Common myeloid progenitor, CD34-positive (primary cell): ENCODE measurements at regions not wholly inside any gene's neighbourhood (a gene's known extent, or its start where the extent isn't known, plus 50 kb on each side); places are given as distances from the start of the nearest gene placed in this dataset.

Source experiments
- CTCF ChIA-PET: fragments of 350-600 bp; sonication (Branson Sonifier 250); formaldehyde crosslinking; loops from one replicate; lab custom pipeline; 2021; ENCODE audit warnings: antibody characterized with exemption; lab: Charles Lee
- POLR2A ChIA-PET: fragments of 350-600 bp; sonication (Branson Sonifier 250); formaldehyde crosslinking; loops from one replicate; lab custom pipeline; 2021; ENCODE audit warnings: antibody characterized with exemption; lab: Charles Lee
- DNase-seq, 3 donors: peaks; one replicate each; pipeline versions ENCODE4 v3.0.0 to v3.0.0-alpha.2; 2013
- H3K27ac ChIP-seq, 2 experiments: 1 replicate in 1 of 2; 2 replicates in 1 of 2; pipeline ENCODE4 v1.7.0; 2013; ENCODE audit warnings: inconsistent platforms in 2 of 2, low read length in 2 of 2, mild to moderate bottlenecking in 2 of 2, low read depth in 1 of 2, moderate library complexity in 1 of 2; ENCODE audit not compliant: severe bottlenecking in 2 of 2, insufficient read depth in 1 of 2, poor library complexity in 1 of 2
- H3K27me3 ChIP-seq, 5 experiments: replicated peaks in 2 of 5; 1 replicate in 3 of 5; 2 replicates in 2 of 5; pipeline versions ENCODE4 v1.6.1 to v1.7.0; 2013; ENCODE audit warnings: low read length in 4 of 5, mild to moderate bottlenecking in 2 of 5, moderate library complexity in 2 of 5, inconsistent platforms in 1 of 5; ENCODE audit not compliant: insufficient read depth in 5 of 5, control insufficient read depth in 4 of 5
- H3K36me3 ChIP-seq, 4 experiments: 1 replicate in 2 of 4; 2 replicates in 2 of 4; pipeline versions ENCODE4 v1.6.1 to v1.7.0; 2013; ENCODE audit warnings: low read length in 3 of 4, control low read depth in 1 of 4, mild to moderate bottlenecking in 1 of 4; ENCODE audit not compliant: control insufficient read depth in 4 of 4, insufficient read depth in 4 of 4
- H3K4me1 ChIP-seq, 4 experiments: 1 replicate in 3 of 4; 2 replicates in 1 of 4; pipeline versions ENCODE4 v1.6.1 to v1.7.1; 2013; ENCODE audit warnings: low read length in 3 of 4, mild to moderate bottlenecking in 3 of 4, control low read depth in 1 of 4, inconsistent platforms in 1 of 4, moderate library complexity in 1 of 4; ENCODE audit not compliant: control insufficient read depth in 4 of 4, insufficient read depth in 4 of 4; ENCODE audit errors: control extremely low read depth in 1 of 4
- H3K4me3 ChIP-seq, 7 experiments: 1 replicate in 4 of 7; 2 replicates in 3 of 7; pipeline versions ENCODE4 v1.5.1 to v1.7.0; 2013; ENCODE audit warnings: mild to moderate bottlenecking in 7 of 7, low read length in 6 of 7, moderate library complexity in 6 of 7, inconsistent platforms in 2 of 7, low read depth in 2 of 7, control low read depth in 1 of 7; ENCODE audit not compliant: insufficient read depth in 4 of 7, control insufficient read depth in 1 of 7; ENCODE audit errors: extremely low read depth in 1 of 7
- H3K9me3 ChIP-seq, 5 experiments: 1 replicate in 4 of 5; 2 replicates in 1 of 5; pipeline versions ENCODE4 v1.6.1 to v1.7.1; 2013; ENCODE audit warnings: low read length in 4 of 5, mild to moderate bottlenecking in 2 of 5, inconsistent platforms in 1 of 5, low read depth in 1 of 5, moderate library complexity in 1 of 5; ENCODE audit not compliant: control insufficient read depth in 4 of 5, insufficient read depth in 2 of 5; ENCODE audit errors: control extremely low read depth in 1 of 5
- WGBS: methylation state at CpG from one replicate; pipeline ENCODE4 v1.1.5; 2013; ENCODE audit not compliant: insufficient coverage; 5-methylcytosine and 5-hydroxymethylcytosine counted together

- 88% methylated on average over 8 of the region's 10 CpGs for WGBS
- Histone ChIP-seq H3K4me3 (no peak overlapping the region), H3K27me3 (peaks cover 0 to 40% (median 1%) of the 10 kb centered on the region in 5 experiments), H3K4me1 (no peaks in the 10 kb centered on the region), H3K36me3 (no peaks in the 10 kb centered on the region), H3K9me3 (no peaks in the 10 kb centered on the region), H3K27ac (no peak overlapping the region)
- ChIA-PET POLR2A (no interaction called here), CTCF (no interaction called here)
- no peak for DNase-seq
Measured at GRCh38 chr1:17885663-17886320, 130.7 kb downstream of the ACTL8 start.

DNA sequence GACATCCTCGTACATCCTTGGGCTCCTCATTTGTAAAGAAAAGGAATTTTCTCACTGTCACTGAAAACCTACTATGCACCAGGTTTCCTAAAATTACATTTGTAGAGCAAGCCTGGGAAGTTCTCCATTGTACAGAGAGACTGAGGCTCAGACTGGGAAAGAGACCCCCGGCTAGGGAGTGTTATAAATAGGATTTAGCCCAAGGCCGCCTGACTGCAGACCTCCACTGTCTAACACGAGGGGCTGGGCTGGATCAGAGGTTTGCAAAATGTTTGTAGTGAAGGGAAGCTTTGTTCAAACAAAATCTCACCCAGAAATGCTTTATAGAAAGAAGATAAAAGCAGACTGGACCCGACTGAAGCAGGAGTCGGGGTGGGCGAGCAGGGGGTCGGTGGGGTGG, 131.3 kb downstream of the ACTL8 start:
- H3K36me3 ChIP-seq: no peaks in the 10 kb centered on the region
- no peak for DNase-seq
- H3K9me3 ChIP-seq: no peaks in the 10 kb centered on the region
- no peaks in the 10 kb centered on the region for H3K4me1 ChIP-seq
- H3K27me3 ChIP-seq: peaks cover 0 to 43% (median 3%) of the 10 kb centered on the region in 5 experiments
- WGBS: 83% methylated on average over 3 of the region's 8 CpGs
- no peak overlapping the region for H3K4me3 ChIP-seq
- POLR2A ChIA-PET: interaction anchor here (0.5 kb wide), 1 partner anchor 385 kb away, joined by 3 read pairs; no protein-coding TSS in a partner anchor
- CTCF ChIA-PET: no interaction called here
- H3K27ac ChIP-seq: no peak overlapping the region

GRCh38 chr1:17886838-17887441, 131.8 kb downstream of the ACTL8 start:
- H3K36me3 ChIP-seq: no peaks in the 10 kb centered on the region
- H3K4me1 ChIP-seq: no peaks in the 10 kb centered on the region
- no peaks in the 10 kb centered on the region for H3K9me3 ChIP-seq
- no peak for DNase-seq
- CTCF ChIA-PET: interaction anchor here (0.5 kb wide), 1 partner anchor 81 kb away, joined by 3 read pairs; no protein-coding TSS in a partner anchor
- peaks cover 0 to 44% (median 3%) of the 10 kb centered on the region in 5 experiments for H3K27me3 ChIP-seq
- no peak overlapping the region for H3K4me3 ChIP-seq
- 53% methylated on average over 6 of the region's 6 CpGs for WGBS
- POLR2A ChIA-PET: interaction anchor here (0.5 kb wide), 1 partner anchor 386 kb away, joined by 3 read pairs; no protein-coding TSS in a partner anchor
- no peak overlapping the region for H3K27ac ChIP-seq

GRCh38 chr1:17887661-17888371, 132.7 kb downstream of the ACTL8 start:
- Histone ChIP-seq H3K4me3 (no peak overlapping the region), H3K9me3 (no peaks in the 10 kb centered on the region), H3K27ac (no peak overlapping the region), H3K4me1 (no peaks in the 10 kb centered on the region), H3K27me3 (peaks cover 0 to 44% (median 3%) of the 10 kb centered on the region in 5 experiments), H3K36me3 (no peaks in the 10 kb centered on the region)
- DNase-seq: no peak
- CTCF ChIA-PET: no interaction called here
- 69% methylated on average over 15 of the region's 17 CpGs for WGBS
- POLR2A ChIA-PET: no interaction called here

GRCh38 chr1:17890056-17890814, 135.1 kb downstream of the ACTL8 start:
- 70% methylated on average over 22 of the region's 23 CpGs for WGBS
- Histone ChIP-seq H3K27ac (no peak overlapping the region), H3K27me3 (peaks cover 0 to 49% (median 3%) of the 10 kb centered on the region in 5 experiments), H3K4me1 (no peaks in the 10 kb centered on the region), H3K4me3 (no peak overlapping the region), H3K36me3 (no peaks in the 10 kb centered on the region), H3K9me3 (no peaks in the 10 kb centered on the region)
- no peak for DNase-seq
- ChIA-PET POLR2A (no interaction called here), CTCF (no interaction called here)

DNA sequence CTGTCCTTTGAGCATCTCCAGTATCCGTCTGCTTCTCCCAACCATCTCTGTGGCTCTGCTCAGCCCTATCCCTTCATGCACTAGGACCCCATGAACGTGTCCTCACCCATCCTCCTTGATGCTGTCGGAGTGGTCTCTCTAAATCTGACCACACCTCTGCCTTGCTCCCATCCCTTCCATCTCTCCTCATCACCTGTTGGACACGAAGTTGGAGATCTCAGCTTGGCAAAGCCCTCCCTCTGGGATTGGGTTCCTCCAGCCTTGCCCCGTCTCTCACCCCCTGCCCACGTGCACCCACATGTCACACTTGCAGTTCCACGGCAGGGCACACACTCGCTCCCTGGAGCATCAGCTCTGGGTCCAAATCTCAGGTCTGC, 135.7 kb downstream of the ACTL8 start:
- H3K4me3 ChIP-seq: no peak overlapping the region
- H3K36me3 ChIP-seq: no peaks in the 10 kb centered on the region
- DNase-seq: no peak
- ChIA-PET CTCF (no interaction called here), POLR2A (no interaction called here)
- no peak overlapping the region for H3K27ac ChIP-seq
- H3K9me3 ChIP-seq: no peaks in the 10 kb centered on the region
- 90% methylated on average over 7 of the region's 8 CpGs for WGBS
- peaks cover 0 to 51% (median 3%) of the 10 kb centered on the region in 5 experiments for H3K27me3 ChIP-seq
- H3K4me1 ChIP-seq: no peaks in the 10 kb centered on the region
